HG03460 (cell line): ENCODE measurements at regions not wholly inside any gene's neighbourhood (a gene's known extent, or its start where the extent isn't known, plus 50 kb on each side); places are given as distances from the start of the nearest gene placed in this dataset.

ENCODE experiments used
- ATAC-seq: cut with Tn5 transposase; IDR thresholded peaks from one replicate; pipeline ENCODE4 v1.9.1; 2021; ENCODE audit not compliant: unreplicated experiment

DNA sequence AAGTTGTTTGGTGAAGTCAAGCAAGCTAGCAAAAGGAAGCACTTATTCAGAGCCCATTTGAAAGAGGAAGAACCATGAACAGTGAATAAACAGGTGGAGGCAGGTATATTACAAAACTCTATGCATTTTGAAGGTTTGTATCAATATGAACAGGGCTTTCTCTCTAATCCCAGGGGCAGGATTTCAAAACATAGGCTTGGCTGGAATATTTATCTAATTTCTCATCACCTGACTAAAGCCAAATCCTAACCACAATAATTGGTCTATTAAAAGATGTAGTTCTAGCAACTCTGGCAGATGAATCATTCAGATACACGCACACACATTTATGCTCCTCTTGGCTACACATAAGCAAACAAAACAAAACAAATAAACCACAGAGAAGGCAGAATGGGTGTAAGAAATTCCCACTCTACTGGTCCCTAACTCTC is 554.4 kb downstream of the INHBA start:
- no peak for ATAC-seq

- ATAC-seq = no peak
Measured at GRCh38 chr7:41147606-41148485, 555.0 kb downstream of the INHBA start.

DNA sequence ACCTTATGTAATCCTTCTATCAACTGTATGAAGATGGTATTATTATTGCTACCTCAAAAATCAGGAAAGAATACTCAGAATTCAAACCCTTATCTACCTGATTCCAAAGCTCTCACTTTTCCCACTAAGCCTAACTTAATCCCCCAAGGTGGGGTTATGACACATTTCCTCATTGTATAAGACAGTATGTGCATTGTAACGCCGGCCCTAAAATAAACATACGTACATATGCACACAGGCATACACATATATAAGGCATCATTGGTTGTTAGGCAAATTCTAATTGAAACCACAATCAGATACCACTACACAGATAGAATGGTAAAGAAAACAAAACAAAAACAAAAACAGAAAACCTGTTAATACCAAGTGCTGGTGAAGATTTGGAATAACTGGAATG is 556.5 kb downstream of the INHBA start:
- ATAC-seq = no peak

GRCh38 chr7:41145656-41146055 is 557.2 kb downstream of the INHBA start:
- no peak for ATAC-seq

- ATAC-seq = no peak
Measured at GRCh38 chr7:41142904-41143473, 559.9 kb downstream of the INHBA start.

- ATAC-seq = no peak
Measured at GRCh38 chr7:41139789-41140188, 563.1 kb downstream of the INHBA start.

- no peak for ATAC-seq
Measured at GRCh38 chr7:41136551-41136950, 566.3 kb downstream of the INHBA start.

DNA sequence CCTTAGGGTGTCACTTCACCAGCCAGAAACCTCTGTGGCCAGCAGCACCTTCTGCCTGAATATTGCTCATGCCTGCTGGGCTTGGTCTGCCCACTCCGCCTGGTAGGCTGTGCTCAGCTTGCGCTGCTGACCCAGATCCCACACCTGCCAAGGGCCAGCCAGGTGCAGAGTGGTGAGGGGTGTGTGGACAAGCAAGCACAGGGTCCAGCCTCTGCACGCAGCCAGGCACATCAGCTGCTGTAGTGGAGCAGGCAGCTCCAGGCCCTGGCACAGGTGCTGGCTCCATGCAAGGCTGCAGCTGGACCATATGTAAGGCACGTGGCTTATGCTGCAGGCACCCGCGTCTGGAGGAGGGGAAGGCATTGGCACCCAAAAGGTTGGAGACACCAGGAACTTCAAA is 567.4 kb downstream of the INHBA start:
- ATAC-seq = no peak

DNA sequence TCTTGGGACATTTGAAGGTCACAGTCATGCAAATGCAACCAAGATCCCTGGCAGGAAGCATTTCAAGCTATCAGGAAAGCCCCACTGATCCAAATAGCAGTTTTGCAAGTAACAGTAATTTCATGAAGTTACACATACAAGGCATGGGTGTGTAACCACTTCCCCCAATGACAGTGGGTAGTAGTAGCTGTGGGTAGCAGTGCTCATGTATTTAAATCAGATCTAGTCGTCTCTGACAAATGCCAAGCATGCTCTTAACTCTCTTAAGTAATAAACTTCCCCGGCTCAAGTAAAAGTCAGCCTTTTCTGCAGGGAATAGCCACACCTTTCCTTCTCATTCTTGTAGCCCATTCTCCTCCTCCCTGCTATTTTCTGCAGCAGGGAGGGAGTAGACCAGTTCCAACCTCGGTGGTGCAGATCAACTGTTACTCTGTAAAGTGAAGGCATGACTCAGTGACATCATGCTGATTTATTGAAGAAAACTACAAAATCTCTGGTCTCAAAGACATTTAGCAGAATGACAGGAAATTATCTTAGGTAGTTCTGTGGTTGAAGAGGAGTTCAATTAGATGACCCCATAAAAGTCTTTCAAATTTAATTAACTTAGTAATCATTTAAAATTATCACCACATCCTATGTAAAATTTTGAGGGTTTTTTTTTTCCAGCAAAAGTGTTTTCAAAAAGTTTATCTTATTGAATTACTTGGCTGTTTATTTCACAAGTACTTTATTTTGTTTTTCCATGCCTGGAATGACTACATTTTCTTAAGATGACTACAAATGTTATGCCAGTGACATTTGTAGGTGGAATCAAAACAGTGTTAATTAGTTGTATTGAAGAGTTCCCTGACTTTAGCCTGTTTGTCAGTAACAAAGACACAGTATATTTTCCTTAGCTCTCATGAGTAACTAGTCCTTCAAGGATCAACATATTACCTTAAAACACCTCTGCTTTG is 568.3 kb downstream of the INHBA start:
- peak; percentile 92 for ATAC-seq

GRCh38 chr7:41133690-41134299 is 569.1 kb downstream of the INHBA start:
- peak; percentile 33 for ATAC-seq

GRCh38 chr7:41131956-41132355 is 570.9 kb downstream of the INHBA start:
- no peak for ATAC-seq

DNA sequence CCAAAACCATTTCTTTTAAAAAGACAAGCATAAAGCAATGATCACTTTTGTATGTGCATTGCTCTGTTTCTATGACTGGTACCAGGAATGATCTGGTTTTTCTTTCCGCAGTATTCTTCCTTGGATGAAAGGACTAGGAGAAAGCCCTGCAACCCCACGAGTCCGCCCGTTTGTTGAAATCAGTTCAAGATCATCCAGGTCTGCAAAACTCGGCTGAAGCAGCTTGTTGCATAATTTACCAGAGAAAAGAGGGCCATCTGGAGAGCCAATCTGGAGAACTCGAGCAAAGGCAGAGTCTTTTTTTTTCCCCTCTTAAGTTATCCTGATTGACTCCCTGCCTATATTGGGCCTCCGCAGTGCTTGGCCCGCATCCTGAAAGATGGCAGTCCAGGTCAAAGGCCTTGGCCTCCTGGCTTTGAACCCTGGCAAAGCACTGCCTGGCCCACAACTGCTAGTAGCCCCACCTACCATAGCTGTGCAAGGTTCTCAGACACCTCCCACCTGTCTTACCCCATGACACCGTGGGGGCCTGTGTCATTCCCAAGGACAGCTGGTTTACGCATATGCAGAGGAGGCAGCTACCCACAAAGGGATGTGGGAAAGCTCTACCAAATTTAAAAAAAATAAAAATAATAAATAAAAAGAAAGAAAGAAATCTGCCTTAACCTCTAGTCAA is 572.2 kb downstream of the INHBA start:
- ATAC-seq = no peak

- no peak for ATAC-seq
Measured at GRCh38 chr7:41130086-41130485, 572.8 kb downstream of the INHBA start.

DNA sequence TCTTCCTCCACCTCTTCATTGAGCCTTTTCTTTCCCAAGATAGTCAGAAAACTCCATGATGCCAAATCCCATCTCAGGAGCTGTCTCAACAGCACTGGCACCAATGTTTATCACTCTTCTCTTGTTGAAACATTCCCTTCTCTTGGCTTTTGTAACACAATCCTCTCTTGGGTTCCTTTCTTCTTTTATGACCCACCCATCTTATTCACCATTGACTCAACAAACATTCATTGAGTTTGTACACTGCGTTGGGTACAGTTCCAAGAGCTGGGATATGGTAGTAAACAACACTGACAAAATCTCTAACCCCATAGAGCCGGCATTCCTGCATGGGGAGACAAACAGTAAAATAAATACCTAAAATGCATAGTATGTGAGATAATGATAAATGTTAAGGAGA is 577.5 kb downstream of the INHBA start:
- no peak for ATAC-seq

DNA sequence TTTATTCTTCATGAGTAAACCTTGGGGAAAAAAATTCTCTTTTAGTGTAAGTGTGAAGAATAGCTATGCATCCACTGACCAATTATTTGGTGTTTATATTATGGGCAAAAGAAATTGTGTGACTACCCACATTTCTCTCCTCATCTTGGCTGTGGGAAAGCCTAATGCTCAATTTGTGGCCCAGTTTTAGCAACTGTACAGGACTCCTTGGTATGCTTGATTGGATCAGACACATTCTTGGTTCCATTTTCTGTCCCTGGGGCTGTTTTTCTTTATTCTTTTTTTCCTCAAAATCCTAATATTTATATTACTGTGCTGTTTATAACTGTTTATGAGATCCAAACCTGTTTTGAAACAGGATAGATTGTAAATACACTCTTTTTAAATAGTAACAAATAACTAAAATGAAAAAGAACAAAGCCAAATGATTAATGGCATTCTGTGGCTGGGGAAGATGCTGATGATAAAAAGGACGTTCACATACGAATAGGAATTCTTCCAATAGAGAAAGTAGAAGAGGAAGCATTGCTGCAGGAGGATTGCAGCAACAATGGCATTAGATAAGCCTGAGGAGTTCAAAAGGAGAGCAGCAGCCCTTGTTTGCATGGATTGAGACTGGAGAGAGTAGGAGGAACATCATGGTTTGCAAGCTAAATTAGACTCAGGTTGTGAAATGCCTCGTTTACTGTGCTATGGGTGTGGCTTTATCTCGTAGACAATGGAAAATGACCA is 580.5 kb downstream of the INHBA start:
- no peak for ATAC-seq

GRCh38 chr7:41121228-41121627 is 581.7 kb downstream of the INHBA start:
- no peak for ATAC-seq

- no peak for ATAC-seq
Measured at GRCh38 chr7:41118486-41118885, 584.4 kb downstream of the INHBA start.

DNA sequence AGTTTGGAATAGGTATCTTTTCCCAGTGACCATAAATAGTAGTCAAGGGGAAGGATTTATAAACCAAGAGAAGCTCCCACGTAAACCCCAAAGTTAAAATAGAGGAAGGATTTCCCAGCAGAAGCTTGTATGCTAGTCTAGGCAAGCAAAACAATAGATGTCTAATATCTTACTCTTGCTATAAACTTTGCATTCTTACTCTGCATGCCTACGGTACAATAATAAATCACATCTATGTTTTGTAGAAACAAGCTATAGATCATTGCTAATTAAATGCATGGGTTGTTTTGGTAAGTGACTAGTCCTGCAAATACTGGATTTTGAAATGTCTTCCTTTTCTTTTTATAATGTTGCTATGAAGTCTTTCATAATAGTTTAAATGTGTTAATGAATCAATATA is 585.5 kb downstream of the INHBA start:
- no peak for ATAC-seq

- ATAC-seq = no peak
Measured at GRCh38 chr7:41116817-41117216, 586.1 kb downstream of the INHBA start.

- ATAC-seq = no peak
Measured at GRCh38 chr7:41116337-41116736, 586.6 kb downstream of the INHBA start.
